ENCODE measurements at regions not wholly inside any gene's neighbourhood (a gene's known extent, or its start where the extent isn't known, plus 50 kb on each side); places are given as distances from the start of the nearest gene placed in this dataset.

- TF ChIP-seq ATF3 (CRISPR knock-in tag; conservative IDR thresholded peaks at IDR 0.05) (no peak), NR2C2 (CRISPR knock-in tag; IDR thresholded peaks at IDR 0.05) (no peak)
These were observed 380.6 kb downstream of the HDGFL1 start (continued) for GRCh38 chr6:22949967-22950366.

GRCh38 chr6:22952097-22952496, 382.7 kb downstream of the HDGFL1 start:
- no peak overlapping the region for H3K4me3 Mint-ChIP-seq
- no peaks in the 10 kb centered on the region for H3K36me3 Mint-ChIP-seq
- no peaks in the 10 kb centered on the region for H3K9me3 Mint-ChIP-seq
- DNase-seq (ENCODE audit: low spot score) = no peak
- CTCF ChIA-PET = no interaction called here
- no peak for ATAC-seq
- POLR2A ChIA-PET = no interaction called here
- TF ChIP-seq MYBL2 (CRISPR knock-in tag; IDR thresholded peaks at IDR 0.05) (no peak), PRDM15 (CRISPR knock-in tag; IDR thresholded peaks at IDR 0.05) (no peak), HMGA2 (CRISPR knock-in tag; IDR thresholded peaks at IDR 0.05) (no peak), ZNF281 (CRISPR knock-in tag; IDR thresholded peaks at IDR 0.05) (no peak), CTCF (IDR thresholded peaks at IDR 0.05) (no peak), ZNF219 (CRISPR knock-in tag; IDR thresholded peaks at IDR 0.05; ENCODE audit: borderline replicate concordance) (no peak), AR (CRISPR knock-in tag; IDR thresholded peaks at IDR 0.05) (no peak)
- no peaks in the 10 kb centered on the region for H3K27me3 Mint-ChIP-seq (ENCODE audit: low read depth)
- peaks cover 16% of the 10 kb centered on the region for H3K4me1 Mint-ChIP-seq
- H3K27ac Mint-ChIP-seq = no peak overlapping the region

DNA sequence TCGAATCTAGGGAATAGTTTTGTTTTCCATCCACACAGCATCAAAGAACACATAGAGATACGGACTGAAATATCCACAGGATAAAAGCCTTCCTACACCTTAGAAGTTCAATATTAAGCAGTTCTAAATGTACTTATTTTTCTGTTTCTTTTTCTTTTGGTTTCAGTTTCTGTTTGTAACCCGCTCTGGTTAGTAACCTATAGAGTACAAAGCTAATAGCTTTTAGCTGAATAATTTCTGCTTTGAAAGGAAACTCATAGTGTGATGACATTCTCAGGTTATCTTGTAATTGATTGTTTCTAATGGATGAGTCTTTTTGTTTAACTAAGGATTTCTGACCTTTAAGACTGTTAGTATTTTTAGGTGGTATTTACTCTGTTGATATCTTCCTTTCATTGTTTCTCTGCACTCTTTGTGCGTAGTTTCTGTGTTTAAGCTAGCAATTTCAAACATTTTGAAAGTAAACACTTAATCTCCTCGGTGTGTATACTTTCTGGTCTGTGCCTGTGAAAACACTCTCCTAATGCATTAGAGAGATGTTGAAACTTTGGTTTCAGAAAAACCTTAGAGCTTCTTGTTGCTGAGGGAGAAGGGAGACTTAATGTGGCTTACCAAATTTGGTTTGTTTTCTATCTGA, 385.5 kb downstream of the HDGFL1 start:
- H3K4me3 Mint-ChIP-seq = no peak overlapping the region
- H3K4me1 Mint-ChIP-seq = peaks cover 16% of the 10 kb centered on the region
- peak overlapping the region; percentile 61; the same call in 1 of the 2 replicates for H3K27ac Mint-ChIP-seq
- DNase-seq (ENCODE audit: low spot score) (no peak), ATAC-seq (no peak)
- no peaks in the 10 kb centered on the region for H3K27me3 Mint-ChIP-seq (ENCODE audit: low read depth)
- CTCF ChIA-PET = no interaction called here
- TF ChIP-seq NFYB (CRISPR knock-in tag; conservative IDR thresholded peaks at IDR 0.05; ENCODE audit: low read depth) = no peak
- TF ChIP-seq ELF4 (CRISPR knock-in tag; IDR thresholded peaks at IDR 0.05; ENCODE audit: low read depth) = no peak
- no peak for TF ChIP-seq MXD4 (CRISPR knock-in tag; IDR thresholded peaks at IDR 0.05; ENCODE audit: borderline replicate concordance)
- no peak for TF ChIP-seq SMAD4 (CRISPR knock-in tag; IDR thresholded peaks at IDR 0.05)
- TF ChIP-seq, protein P1, sequence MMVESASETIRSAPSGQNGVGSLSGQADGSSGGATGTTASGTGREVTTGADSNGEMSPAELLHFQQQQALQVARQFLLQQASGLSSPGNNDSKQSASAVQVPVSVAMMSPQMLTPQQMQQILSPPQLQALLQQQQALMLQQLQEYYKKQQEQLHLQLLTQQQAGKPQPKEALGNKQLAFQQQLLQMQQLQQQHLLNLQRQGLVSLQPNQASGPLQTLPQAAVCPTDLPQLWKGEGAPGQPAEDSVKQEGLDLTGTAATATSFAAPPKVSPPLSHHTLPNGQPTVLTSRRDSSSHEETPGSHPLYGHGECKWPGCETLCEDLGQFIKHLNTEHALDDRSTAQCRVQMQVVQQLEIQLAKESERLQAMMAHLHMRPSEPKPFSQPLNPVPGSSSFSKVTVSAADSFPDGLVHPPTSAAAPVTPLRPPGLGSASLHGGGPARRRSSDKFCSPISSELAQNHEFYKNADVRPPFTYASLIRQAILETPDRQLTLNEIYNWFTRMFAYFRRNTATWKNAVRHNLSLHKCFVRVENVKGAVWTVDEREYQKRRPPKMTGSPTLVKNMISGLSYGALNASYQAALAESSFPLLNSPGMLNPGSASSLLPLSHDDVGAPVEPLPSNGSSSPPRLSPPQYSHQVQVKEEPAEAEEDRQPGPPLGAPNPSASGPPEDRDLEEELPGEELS (CRISPR knock-in tag; IDR thresholded peaks at IDR 0.05) = no peak
- H3K36me3 Mint-ChIP-seq = no peaks in the 10 kb centered on the region
- POLR2A ChIA-PET = no interaction called here
- H3K9me3 Mint-ChIP-seq = peaks cover 12% of the 10 kb centered on the region
